Endodermal cell (in vitro differentiated cells): ENCODE measurements at regions not wholly inside any gene's neighbourhood (a gene's known extent, or its start where the extent isn't known, plus 50 kb on each side); places are given as distances from the start of the nearest gene placed in this dataset.

Source experiments
- DNase-seq: peaks from one replicate; pipeline ENCODE4 v3.0.0-alpha.2; 2017
- H3K27ac ChIP-seq: 2 replicates; pipeline ENCODE4 v1.5.1; 2013; ENCODE audit warnings: mild to moderate bottlenecking, low read depth, low read length, moderate library complexity
- H3K27me3 ChIP-seq: 2 replicates; pipeline ENCODE4 v1.6.1; 2013; ENCODE audit warnings: mild to moderate bottlenecking, low read length, moderate library complexity; ENCODE audit not compliant: insufficient read depth, control insufficient read depth, poor library complexity, severe bottlenecking
- H3K36me3 ChIP-seq: 2 replicates; pipeline ENCODE4 v1.7.0; 2013; ENCODE audit warnings: mild to moderate bottlenecking, low read length, moderate library complexity; ENCODE audit not compliant: control insufficient read depth, insufficient read depth
- H3K4me1 ChIP-seq: one replicate; pipeline ENCODE4 v1.7.0; 2013; ENCODE audit warnings: low read length; ENCODE audit not compliant: control insufficient read depth, insufficient read depth
- H3K4me3 ChIP-seq: 2 replicates; pipeline ENCODE4 v1.5.1; 2013; ENCODE audit warnings: mild to moderate bottlenecking, low read length, moderate library complexity
- H3K9ac ChIP-seq: 2 replicates; pipeline ENCODE4 v1.6.1; 2013; ENCODE audit warnings: mild to moderate bottlenecking, low read length, moderate library complexity; ENCODE audit not compliant: poor library complexity, severe bottlenecking; ENCODE audit errors: extremely low read depth
- H3K9me3 ChIP-seq: 2 replicates; pipeline ENCODE4 v1.6.1; 2013; ENCODE audit warnings: mild to moderate bottlenecking, low read length, moderate library complexity; ENCODE audit not compliant: control insufficient read depth
- H3K27ac Mint-ChIP-seq: 2 replicates; pipeline ENCODE4 v1.8.0; 2020; ENCODE audit warnings: mixed read lengths
- H3K27me3 Mint-ChIP-seq: 2 replicates; pipeline ENCODE4 v1.8.0; 2021; ENCODE audit warnings: mild to moderate bottlenecking, mixed read lengths; ENCODE audit not compliant: insufficient read depth
- H3K36me3 Mint-ChIP-seq: 2 replicates; pipeline ENCODE4 v1.8.0; 2020; ENCODE audit warnings: low read depth, mixed read lengths
- H3K4me1 Mint-ChIP-seq: 2 replicates; pipeline ENCODE4 v1.8.0; 2020; ENCODE audit warnings: mixed read lengths
- H3K4me3 Mint-ChIP-seq: 2 replicates; pipeline ENCODE4 v1.8.0; 2020; ENCODE audit warnings: mild to moderate bottlenecking, moderate library complexity, mixed read lengths
- H3K9me3 Mint-ChIP-seq: 2 replicates; pipeline ENCODE4 v1.8.0; 2020; ENCODE audit warnings: mild to moderate bottlenecking, mixed read lengths
- WGBS, 2 experiments: methylation state at CpG; one replicate each; pipeline versions ENCODE4 v1.1.5 to v1.1.7; 2013; ENCODE audit warnings: missing lambda C conversion rate in 2 of 2, mixed read lengths in 1 of 2; ENCODE audit not compliant: insufficient coverage in 1 of 2, insufficient read length in 1 of 2; 5-methylcytosine and 5-hydroxymethylcytosine counted together
- TF ChIP-seq, protein P1 (sequence below): fragments of 200-600 bp; sonication (generic); conservative IDR thresholded peaks from 2 replicates; pipeline ENCODE4 v1.5.0; 2021; ENCODE audit warnings: antibody characterized with exemption, mild to moderate bottlenecking

DNA sequence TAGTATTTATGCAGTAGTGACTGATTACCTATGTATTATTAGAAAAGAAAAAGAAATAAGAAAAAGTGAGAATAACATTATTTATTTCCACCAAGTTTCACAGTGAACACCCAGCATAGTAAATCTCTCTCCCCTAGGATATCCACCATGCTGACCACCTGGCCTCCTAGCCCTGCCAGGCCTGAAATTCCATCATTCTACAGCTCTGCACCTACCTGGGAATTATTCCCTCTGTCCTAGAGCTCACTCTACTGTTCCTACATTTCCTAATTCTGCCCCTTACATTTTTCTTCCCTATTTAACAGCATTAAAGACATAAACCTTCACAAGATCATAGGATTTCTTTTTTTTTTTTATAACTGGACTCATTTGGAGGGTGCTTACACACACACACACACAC, 525.3 kb upstream of the PPP2R3A start:
- H3K4me3 Mint-ChIP-seq, result no peak overlapping the region
- H3K4me1 Mint-ChIP-seq, result peaks cover 5% of the 10 kb centered on the region
- Histone ChIP-seq H3K9ac (no peak overlapping the region), H3K27ac (no peak overlapping the region), H3K4me3 (no peak overlapping the region), H3K27me3 (no peaks in the 10 kb centered on the region), H3K36me3 (no peaks in the 10 kb centered on the region), H3K4me1 (no peaks in the 10 kb centered on the region), H3K9me3 (peaks cover 4% of the 10 kb centered on the region)
- H3K36me3 Mint-ChIP-seq, result no peaks in the 10 kb centered on the region
- TF ChIP-seq, protein P1, sequence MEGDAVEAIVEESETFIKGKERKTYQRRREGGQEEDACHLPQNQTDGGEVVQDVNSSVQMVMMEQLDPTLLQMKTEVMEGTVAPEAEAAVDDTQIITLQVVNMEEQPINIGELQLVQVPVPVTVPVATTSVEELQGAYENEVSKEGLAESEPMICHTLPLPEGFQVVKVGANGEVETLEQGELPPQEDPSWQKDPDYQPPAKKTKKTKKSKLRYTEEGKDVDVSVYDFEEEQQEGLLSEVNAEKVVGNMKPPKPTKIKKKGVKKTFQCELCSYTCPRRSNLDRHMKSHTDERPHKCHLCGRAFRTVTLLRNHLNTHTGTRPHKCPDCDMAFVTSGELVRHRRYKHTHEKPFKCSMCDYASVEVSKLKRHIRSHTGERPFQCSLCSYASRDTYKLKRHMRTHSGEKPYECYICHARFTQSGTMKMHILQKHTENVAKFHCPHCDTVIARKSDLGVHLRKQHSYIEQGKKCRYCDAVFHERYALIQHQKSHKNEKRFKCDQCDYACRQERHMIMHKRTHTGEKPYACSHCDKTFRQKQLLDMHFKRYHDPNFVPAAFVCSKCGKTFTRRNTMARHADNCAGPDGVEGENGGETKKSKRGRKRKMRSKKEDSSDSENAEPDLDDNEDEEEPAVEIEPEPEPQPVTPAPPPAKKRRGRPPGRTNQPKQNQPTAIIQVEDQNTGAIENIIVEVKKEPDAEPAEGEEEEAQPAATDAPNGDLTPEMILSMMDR, result no peak
- peaks cover 10% of the 10 kb centered on the region for H3K9me3 Mint-ChIP-seq
- no peak overlapping the region for H3K27ac Mint-ChIP-seq
- H3K27me3 Mint-ChIP-seq, result peaks cover 3% of the 10 kb centered on the region
- DNase-seq, result no peak

DNA sequence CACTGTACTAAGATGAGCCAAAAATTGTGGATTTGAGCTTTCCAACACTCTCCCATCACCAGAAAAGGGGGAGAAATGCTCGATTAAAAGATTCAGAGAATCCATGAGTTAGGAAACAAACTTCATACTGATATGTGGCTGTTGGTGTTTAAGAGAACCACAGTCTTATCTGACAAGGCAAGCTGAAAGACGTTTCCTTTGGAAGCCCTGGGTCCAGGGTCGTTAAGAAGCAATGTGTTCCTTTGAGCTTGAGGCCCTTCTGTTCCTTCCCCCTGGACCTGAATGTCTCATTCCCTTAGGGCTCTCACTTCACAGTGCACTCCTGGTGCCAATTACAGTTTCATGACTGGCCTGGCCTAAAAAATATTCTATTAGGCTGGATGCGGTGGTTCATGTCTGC, 524.8 kb upstream of the PPP2R3A start:
- Histone ChIP-seq H3K9ac (no peak overlapping the region), H3K36me3 (no peaks in the 10 kb centered on the region), H3K4me1 (no peaks in the 10 kb centered on the region), H3K9me3 (peaks cover 4% of the 10 kb centered on the region), H3K27me3 (no peaks in the 10 kb centered on the region), H3K27ac (no peak overlapping the region), H3K4me3 (no peak overlapping the region)
- Mint-ChIP-seq H3K27ac (no peak overlapping the region), H3K36me3 (no peaks in the 10 kb centered on the region), H3K4me1 (peaks cover 5% of the 10 kb centered on the region), H3K4me3 (no peak overlapping the region), H3K27me3 (peaks cover 3% of the 10 kb centered on the region), H3K9me3 (peaks cover 10% of the 10 kb centered on the region)
- TF ChIP-seq, protein P1, result no peak
- WGBS, 2 experiments, result 77 to 80% methylated on average over 3 to 4 of the region's 4 CpGs
- DNase-seq, result no peak

DNA sequence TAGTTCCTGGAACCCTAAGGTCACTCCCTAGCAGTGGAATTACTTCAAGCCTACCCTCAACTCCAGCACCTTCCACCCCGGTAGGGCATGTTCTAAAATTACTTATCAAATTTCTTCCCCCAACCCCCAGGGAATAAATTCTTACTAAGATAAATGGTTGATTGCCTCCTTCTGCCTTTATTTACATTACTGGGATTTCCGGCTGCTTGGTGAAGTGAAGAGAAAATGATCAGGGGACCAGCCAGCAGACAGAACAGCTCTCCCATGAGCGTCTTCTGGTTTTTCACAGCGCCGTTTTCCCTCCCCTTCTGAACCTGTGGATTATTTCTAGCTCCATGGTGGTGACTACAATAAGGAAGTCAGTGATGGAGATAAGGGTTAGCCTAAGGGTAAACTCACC, 521.5 kb upstream of the PPP2R3A start:
- TF ChIP-seq, protein P1, result no peak
- no peak overlapping the region for H3K9ac ChIP-seq
- no peak overlapping the region for H3K27ac Mint-ChIP-seq
- no peaks in the 10 kb centered on the region for H3K36me3 ChIP-seq
- no peak overlapping the region for H3K27ac ChIP-seq
- H3K4me1 Mint-ChIP-seq, result peaks cover 5% of the 10 kb centered on the region
- no peak overlapping the region for H3K4me3 Mint-ChIP-seq
- H3K4me1 ChIP-seq, result no peaks in the 10 kb centered on the region
- peaks cover 11% of the 10 kb centered on the region for H3K27me3 ChIP-seq
- WGBS, 2 experiments, result 95% methylated on average over 5 of the region's 5 CpGs; no CpG with 5 or more reads in 1 of the 2 experiments
- no peaks in the 10 kb centered on the region for H3K9me3 ChIP-seq
- H3K9me3 Mint-ChIP-seq, result no peaks in the 10 kb centered on the region
- H3K36me3 Mint-ChIP-seq, result no peaks in the 10 kb centered on the region
- no peak for DNase-seq
- H3K27me3 Mint-ChIP-seq, result peaks cover 16% of the 10 kb centered on the region
- no peak overlapping the region for H3K4me3 ChIP-seq
